Erythroblast (primary cell): ENCODE measurements at regions not wholly inside any gene's neighbourhood (a gene's known extent, or its start where the extent isn't known, plus 50 kb on each side); places are given as distances from the start of the nearest gene placed in this dataset.

ENCODE experiments used
- GATA1 ChIP-seq: IDR thresholded peaks from 2 replicates; pipeline ENCODE4 v1.6.1; 2011; ENCODE audit warnings: low read depth, mild to moderate bottlenecking, control low read depth, low read length, moderate library complexity
- POLR2A ChIP-seq: IDR thresholded peaks from 2 replicates; pipeline ENCODE4 v1.6.1; 2011; ENCODE audit warnings: mild to moderate bottlenecking, low read length

DNA sequence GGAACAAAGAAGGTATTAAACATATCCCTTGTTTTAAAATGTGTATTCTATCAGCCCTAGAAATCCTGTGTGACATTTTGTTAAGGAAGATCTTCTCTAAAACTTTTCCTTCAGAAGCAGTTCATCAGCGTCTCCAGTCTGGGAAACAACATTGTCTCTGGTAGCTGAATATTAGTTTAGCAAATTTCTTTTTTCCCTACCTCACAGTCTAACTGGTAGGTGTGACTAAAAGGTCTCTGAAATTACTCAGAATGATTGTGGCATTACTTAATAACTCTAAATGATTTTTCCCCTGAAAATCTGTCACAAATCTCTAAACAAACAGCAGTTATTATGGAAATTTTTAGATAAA is 1044.8 kb downstream of the FLRT2 start:
- no peak for TF ChIP-seq POLR2A
- TF ChIP-seq GATA1: no peak
